ENCODE measurements at regions not wholly inside any gene's neighbourhood (a gene's known extent, or its start where the extent isn't known, plus 50 kb on each side); places are given as distances from the start of the nearest gene placed in this dataset.

DNA sequence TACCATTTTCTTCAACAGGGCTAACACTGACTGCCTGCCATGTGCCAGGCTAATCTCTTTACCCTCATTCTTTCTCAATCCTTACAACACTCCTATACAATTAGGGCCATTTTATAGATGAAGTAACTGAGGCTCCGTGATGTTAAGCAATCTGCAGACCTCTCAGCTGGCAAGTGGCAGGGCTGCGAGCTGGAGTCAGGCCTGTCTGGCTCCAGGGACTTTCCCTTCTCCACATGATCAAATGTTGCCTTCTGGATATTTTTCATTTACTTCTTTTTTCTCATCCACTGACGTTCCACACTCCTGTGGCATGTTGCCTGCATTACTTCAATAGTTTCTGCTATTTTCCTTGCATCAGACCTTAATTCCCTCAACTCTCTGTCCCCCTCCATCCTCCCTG lies 55.2 kb upstream of the TAGAP start:
- DNase-seq (ENCODE audit: low spot score), result no peak

DNA sequence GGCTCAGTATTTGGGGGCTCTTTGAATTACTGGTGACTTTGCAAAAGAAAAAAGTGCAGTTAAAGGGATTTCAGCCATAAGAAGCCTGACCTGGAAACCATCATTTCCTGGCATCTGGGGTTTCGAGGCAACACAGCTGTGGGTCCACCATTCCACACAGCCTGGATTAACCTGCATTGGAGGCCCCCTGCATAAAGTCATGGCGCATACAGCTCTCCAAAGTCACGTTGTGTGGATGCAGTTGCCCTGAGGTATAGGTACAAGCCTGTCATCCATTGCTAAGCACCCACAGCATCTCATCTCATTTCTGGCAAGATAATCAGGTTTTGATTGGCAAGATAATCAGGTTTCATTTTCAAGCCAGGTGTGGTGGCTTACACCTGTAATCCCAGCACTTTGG lies 54.5 kb upstream of the TAGAP start:
- no peak for DNase-seq (ENCODE audit: low spot score)

GRCh38 chr6:159098636-159099106 lies 53.9 kb upstream of the TAGAP start:
- DNase-seq (ENCODE audit: low spot score), result no peak

GRCh38 chr6:159097256-159097655 lies 52.5 kb upstream of the TAGAP start:
- no peak for DNase-seq (ENCODE audit: low spot score)

- DNase-seq (ENCODE audit: low spot score), result no peak
Measured at GRCh38 chr6:159095616-159096015, 50.8 kb upstream of the TAGAP start.

DNA sequence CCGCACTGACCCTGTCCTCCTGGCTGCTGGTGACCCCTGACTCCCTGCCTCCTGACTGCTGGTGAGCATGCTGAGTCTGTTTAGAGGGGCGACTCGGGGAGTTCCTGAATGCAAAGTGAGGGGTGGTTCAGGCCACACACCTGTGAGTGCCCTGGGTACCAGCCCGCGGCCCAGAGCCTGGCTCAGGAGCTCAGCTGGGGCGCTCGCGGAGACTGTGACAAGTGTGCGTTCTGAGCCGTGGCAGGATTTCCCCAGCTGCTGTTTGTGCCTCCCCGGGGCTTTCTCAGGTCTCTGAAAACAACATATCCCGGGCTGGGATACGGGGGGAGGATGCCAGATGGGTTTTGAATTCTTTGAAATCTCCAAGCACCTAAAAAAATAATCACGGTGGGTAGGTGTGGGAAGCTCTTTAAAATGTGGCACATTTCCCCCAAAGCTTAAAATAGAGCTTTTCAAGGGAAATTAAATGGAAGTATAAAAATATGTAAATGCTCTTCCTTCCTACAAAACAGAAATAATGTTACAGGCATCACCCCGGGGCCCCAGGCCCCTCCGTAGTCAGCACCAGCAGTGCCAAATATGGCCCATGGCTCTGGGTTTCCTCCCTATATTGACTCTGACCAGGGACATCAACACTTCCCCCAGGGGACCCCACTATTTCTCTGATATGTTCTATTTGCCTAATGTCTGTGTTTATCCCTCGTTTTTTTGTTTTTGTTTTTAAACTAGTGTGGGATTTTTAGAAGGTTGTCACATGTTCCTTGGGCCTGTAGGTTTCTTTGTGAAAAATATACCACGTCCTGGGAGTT lies 49.9 kb upstream of the TAGAP start:
- DNase-seq (ENCODE audit: low spot score), result no peak
